ENCODE measurements at regions not wholly inside any gene's neighbourhood (a gene's known extent, or its start where the extent isn't known, plus 50 kb on each side); places are given as distances from the start of the nearest gene placed in this dataset.

DNA sequence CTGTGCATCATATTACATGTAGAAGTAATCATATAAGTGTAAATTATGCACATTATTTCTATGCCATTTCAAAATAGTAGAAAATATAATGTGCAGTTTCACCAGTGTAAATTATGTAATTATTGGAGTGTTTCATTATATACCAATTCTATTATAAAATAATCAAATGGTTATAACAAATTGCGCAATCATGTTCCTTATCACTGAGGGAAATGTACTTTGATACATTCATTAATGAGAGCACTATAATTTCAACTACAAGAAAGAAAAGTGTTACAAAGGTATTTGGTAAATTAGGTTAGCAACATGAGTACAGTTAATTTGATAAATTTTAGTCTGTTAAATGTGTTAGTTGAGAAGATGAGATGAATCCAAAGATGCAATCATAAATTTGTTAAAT lies 421.5 kb upstream of the CDH10 start:
- TF ChIP-seq POLR2A (IDR thresholded peaks at IDR 0.05; ENCODE audit: low read length), result no peak
- TF ChIP-seq PHF8 (IDR thresholded peaks at IDR 0.05; ENCODE audit: borderline replicate concordance, low read depth), result no peak
- no peak for TF ChIP-seq CHD2 (IDR thresholded peaks at IDR 0.05; ENCODE audit: low read length, partially characterized antibody)
- TF ChIP-seq, protein P1, sequence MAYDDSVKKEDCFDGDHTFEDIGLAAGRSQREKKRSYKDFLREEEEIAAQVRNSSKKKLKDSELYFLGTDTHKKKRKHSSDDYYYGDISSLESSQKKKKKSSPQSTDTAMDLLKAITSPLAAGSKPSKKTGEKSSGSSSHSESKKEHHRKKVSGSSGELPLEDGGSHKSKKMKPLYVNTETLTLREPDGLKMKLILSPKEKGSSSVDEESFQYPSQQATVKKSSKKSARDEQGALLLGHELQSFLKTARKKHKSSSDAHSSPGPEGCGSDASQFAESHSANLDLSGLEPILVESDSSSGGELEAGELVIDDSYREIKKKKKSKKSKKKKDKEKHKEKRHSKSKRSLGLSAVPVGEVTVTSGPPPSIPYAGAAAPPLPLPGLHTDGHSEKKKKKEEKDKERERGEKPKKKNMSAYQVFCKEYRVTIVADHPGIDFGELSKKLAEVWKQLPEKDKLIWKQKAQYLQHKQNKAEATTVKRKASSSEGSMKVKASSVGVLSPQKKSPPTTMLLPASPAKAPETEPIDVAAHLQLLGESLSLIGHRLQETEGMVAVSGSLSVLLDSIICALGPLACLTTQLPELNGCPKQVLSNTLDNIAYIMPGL (CRISPR knock-in tag; IDR thresholded peaks at IDR 0.05; ENCODE audit: borderline replicate concordance), result no peak
- TF ChIP-seq, protein P2, sequence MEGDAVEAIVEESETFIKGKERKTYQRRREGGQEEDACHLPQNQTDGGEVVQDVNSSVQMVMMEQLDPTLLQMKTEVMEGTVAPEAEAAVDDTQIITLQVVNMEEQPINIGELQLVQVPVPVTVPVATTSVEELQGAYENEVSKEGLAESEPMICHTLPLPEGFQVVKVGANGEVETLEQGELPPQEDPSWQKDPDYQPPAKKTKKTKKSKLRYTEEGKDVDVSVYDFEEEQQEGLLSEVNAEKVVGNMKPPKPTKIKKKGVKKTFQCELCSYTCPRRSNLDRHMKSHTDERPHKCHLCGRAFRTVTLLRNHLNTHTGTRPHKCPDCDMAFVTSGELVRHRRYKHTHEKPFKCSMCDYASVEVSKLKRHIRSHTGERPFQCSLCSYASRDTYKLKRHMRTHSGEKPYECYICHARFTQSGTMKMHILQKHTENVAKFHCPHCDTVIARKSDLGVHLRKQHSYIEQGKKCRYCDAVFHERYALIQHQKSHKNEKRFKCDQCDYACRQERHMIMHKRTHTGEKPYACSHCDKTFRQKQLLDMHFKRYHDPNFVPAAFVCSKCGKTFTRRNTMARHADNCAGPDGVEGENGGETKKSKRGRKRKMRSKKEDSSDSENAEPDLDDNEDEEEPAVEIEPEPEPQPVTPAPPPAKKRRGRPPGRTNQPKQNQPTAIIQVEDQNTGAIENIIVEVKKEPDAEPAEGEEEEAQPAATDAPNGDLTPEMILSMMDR (IDR thresholded peaks at IDR 0.05), result no peak
- no peak for TF ChIP-seq EHMT2 (IDR thresholded peaks at IDR 0.05; ENCODE audit: low read depth)
- TF ChIP-seq SMC3 (IDR thresholded peaks at IDR 0.05), result no peak
- no peak for TF ChIP-seq KDM5A (IDR thresholded peaks at IDR 0.05)
- no peak for TF ChIP-seq JUNB (IDR thresholded peaks at IDR 0.05)
- TF ChIP-seq ZFP36 (IDR thresholded peaks at IDR 0.05; ENCODE audit: borderline replicate concordance, partially characterized antibody), result no peak
- TF ChIP-seq ESRRA (IDR thresholded peaks at IDR 0.05; ENCODE audit: borderline replicate concordance, low read length), result no peak
- TF ChIP-seq MYC (IDR thresholded peaks at IDR 0.05; ENCODE audit: borderline replicate concordance, low read length), result no peak
- TF ChIP-seq EP300 (IDR thresholded peaks at IDR 0.05), result no peak
